ENCODE measurements at regions not wholly inside any gene's neighbourhood (a gene's known extent, or its start where the extent isn't known, plus 50 kb on each side); places are given as distances from the start of the nearest gene placed in this dataset.

GRCh38 chr5:112643339-112643971, 94.2 kb upstream of the APC start:
- DNase-seq (ENCODE audit: low spot score): no peak
- 49% methylated on average over 4 of the region's 4 CpGs for WGBS (ENCODE audit: low lambda C conversion rate, missing lambda C conversion rate)
- Histone ChIP-seq H3K4me2 (no peak overlapping the region), H3K4me1 (ENCODE audit: insufficient read depth) (peaks cover 3% of the 10 kb centered on the region), H3K27me3 (no peaks in the 10 kb centered on the region), H3K27ac (no peak overlapping the region), H3K36me3 (replicated peaks; ENCODE audit: insufficient read depth, low read depth) (no peaks in the 10 kb centered on the region), H3K79me2 (no peaks in the 10 kb centered on the region), H2AFZ (no peak overlapping the region), H3K9me3 (ENCODE audit: low read depth) (no peaks in the 10 kb centered on the region), H3K9me2 (replicated peaks; ENCODE audit: insufficient read depth) (no peaks in the 10 kb centered on the region), H4K20me1 (ENCODE audit: insufficient read depth, poor library complexity, severe bottlenecking) (no peaks in the 10 kb centered on the region), H3K4me3 (no peak overlapping the region)
- TF ChIP-seq CTCF (IDR thresholded peaks at IDR 0.05; ENCODE audit: poor library complexity) (no peak), EZH2phosphoT487 (IDR thresholded peaks at IDR 0.05; ENCODE audit: low read depth, severe bottlenecking, unreplicated experiment) (no peak), EZH2 (IDR thresholded peaks at IDR 0.05; ENCODE audit: borderline replicate concordance) (no peak)

GRCh38 chr5:112646139-112646936, 91.3 kb upstream of the APC start:
- Histone ChIP-seq H3K27ac (no peak overlapping the region), H3K9me2 (replicated peaks; ENCODE audit: insufficient read depth) (no peaks in the 10 kb centered on the region), H3K4me2 (no peak overlapping the region), H3K36me3 (replicated peaks; ENCODE audit: insufficient read depth, low read depth) (no peaks in the 10 kb centered on the region), H3K79me2 (no peaks in the 10 kb centered on the region), H4K20me1 (ENCODE audit: insufficient read depth, poor library complexity, severe bottlenecking) (no peaks in the 10 kb centered on the region), H3K4me1 (ENCODE audit: insufficient read depth) (peaks cover 3% of the 10 kb centered on the region), H2AFZ (no peak overlapping the region), H3K27me3 (no peaks in the 10 kb centered on the region), H3K4me3 (no peak overlapping the region), H3K9me3 (ENCODE audit: low read depth) (no peaks in the 10 kb centered on the region)
- TF ChIP-seq CTCF (IDR thresholded peaks at IDR 0.05; ENCODE audit: poor library complexity) (no peak), EZH2phosphoT487 (IDR thresholded peaks at IDR 0.05; ENCODE audit: low read depth, severe bottlenecking, unreplicated experiment) (no peak), EZH2 (IDR thresholded peaks at IDR 0.05; ENCODE audit: borderline replicate concordance) (no peak)
- DNase-seq (ENCODE audit: low spot score): no peak
- 80% methylated on average over 4 of the region's 4 CpGs for WGBS (ENCODE audit: low lambda C conversion rate, missing lambda C conversion rate)

GRCh38 chr5:112647428-112647827, 90.3 kb upstream of the APC start:
- no peaks in the 10 kb centered on the region for H3K9me2 ChIP-seq (replicated peaks; ENCODE audit: insufficient read depth)
- H3K9me3 ChIP-seq (ENCODE audit: low read depth): no peaks in the 10 kb centered on the region
- no peak for DNase-seq (ENCODE audit: low spot score)
- H3K27me3 ChIP-seq: no peaks in the 10 kb centered on the region
- H3K79me2 ChIP-seq: no peaks in the 10 kb centered on the region
- H3K27ac ChIP-seq: no peak overlapping the region
- H3K4me2 ChIP-seq: no peak overlapping the region
- 70% methylated on average over 1 of the region's 1 CpG for WGBS (ENCODE audit: low lambda C conversion rate, missing lambda C conversion rate)
- peaks cover 3% of the 10 kb centered on the region for H3K4me1 ChIP-seq (ENCODE audit: insufficient read depth)
- TF ChIP-seq EZH2phosphoT487 (IDR thresholded peaks at IDR 0.05; ENCODE audit: low read depth, severe bottlenecking, unreplicated experiment): no peak
- no peak for TF ChIP-seq CTCF (IDR thresholded peaks at IDR 0.05; ENCODE audit: poor library complexity)
- TF ChIP-seq EZH2 (IDR thresholded peaks at IDR 0.05; ENCODE audit: borderline replicate concordance): no peak
- H3K36me3 ChIP-seq (replicated peaks; ENCODE audit: insufficient read depth, low read depth): no peaks in the 10 kb centered on the region
- H4K20me1 ChIP-seq (ENCODE audit: insufficient read depth, poor library complexity, severe bottlenecking): no peaks in the 10 kb centered on the region
- no peak overlapping the region for H2AFZ ChIP-seq
- H3K4me3 ChIP-seq: no peak overlapping the region
